Muscle of arm (tissue), 1 donor: ENCODE measurements at regions not wholly inside any gene's neighbourhood (a gene's known extent, or its start where the extent isn't known, plus 50 kb on each side); places are given as distances from the start of the nearest gene placed in this dataset.
"Not testable (repeated sequence)": the region's sequence is repeated elsewhere in the genome, so short reads cannot be mapped to it uniquely, and the experiment has no call there.

Source experiments
- DNase-seq: peaks from one replicate; pipeline ENCODE4 v3.0.0-alpha.2; 2013

- no peak for DNase-seq
Observed at GRCh38 chr12:92425165-92425564, 277.6 kb upstream of the PLEKHG7 start.

DNA sequence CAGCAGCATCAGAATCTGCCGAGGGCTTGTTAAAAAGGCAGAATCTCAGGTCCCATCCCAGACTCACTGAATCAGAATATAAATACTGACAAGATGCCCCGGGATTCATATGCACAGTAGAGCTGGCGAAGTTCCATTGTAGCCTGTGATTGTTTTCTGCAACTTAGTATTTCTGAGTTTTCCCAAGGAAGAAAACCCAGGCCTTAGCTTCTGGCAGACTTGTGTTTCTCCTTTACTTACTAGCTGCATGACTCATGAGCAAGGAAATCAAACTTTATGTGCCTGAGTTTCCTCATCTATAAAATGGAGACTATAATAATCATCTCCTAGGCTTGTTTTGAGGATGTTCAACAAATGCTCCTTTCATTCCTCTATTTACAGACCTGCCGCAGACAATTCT, 278.5 kb upstream of the PLEKHG7 start:
- no peak for DNase-seq

GRCh38 chr12:92421701-92422100, 276.1 kb upstream of the BTG1 start:
- no peak for DNase-seq

GRCh38 chr12:92421042-92421441, 275.4 kb upstream of the BTG1 start:
- no peak for DNase-seq

GRCh38 chr12:92419201-92419600, 273.6 kb upstream of the BTG1 start:
- DNase-seq, result no peak

GRCh38 chr12:92418381-92418780, 272.7 kb upstream of the BTG1 start:
- DNase-seq, result no peak

DNA sequence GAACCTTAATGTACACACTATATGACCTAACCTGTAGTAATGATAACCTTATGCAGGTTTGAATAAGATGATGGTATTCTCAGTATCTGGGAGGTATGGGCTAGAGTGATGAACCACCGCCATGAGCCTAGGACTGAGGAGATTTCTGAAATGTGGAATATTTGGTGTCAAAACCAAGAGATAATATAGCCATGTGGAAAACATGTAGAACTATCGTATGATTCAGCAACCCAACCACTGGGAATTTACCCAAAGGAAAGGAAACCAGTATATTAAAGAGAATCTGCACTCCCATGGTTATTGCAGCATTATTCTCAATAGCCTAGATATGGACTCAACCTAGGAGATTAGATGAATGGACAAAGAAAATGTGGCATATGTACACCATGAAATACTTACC, 271.7 kb upstream of the BTG1 start:
- DNase-seq, result no peak

DNA sequence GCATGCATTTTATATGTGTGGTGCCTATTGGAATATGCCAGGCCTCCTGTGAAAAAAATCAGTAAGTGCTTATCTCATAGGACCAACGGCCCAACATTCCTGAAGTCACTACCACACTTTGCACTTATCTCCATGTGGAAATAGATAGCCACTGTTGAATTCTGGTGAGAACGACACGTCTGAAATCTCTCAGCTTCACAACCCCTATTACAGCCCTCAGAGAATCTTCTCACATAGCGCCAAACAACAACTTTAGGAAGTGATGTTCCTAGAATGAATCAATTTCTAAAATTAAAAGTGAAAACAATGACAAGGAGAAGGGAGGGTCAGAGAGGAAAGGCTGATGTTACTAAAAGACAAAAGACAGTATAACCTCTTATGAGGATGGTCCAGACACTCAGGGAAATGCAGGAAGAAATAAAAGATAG, 270.8 kb upstream of the BTG1 start:
- no peak for DNase-seq

GRCh38 chr12:92414170-92415070, 268.8 kb upstream of the BTG1 start:
- DNase-seq, result no peak

GRCh38 chr12:92413286-92413685, 267.6 kb upstream of the BTG1 start:
- no peak for DNase-seq

- DNase-seq, result peak; percentile 58
Observed at GRCh38 chr12:92412856-92413255, 267.2 kb upstream of the BTG1 start.

- DNase-seq, result no peak
Observed at GRCh38 chr12:92411687-92412086, 266.0 kb upstream of the BTG1 start.

DNA sequence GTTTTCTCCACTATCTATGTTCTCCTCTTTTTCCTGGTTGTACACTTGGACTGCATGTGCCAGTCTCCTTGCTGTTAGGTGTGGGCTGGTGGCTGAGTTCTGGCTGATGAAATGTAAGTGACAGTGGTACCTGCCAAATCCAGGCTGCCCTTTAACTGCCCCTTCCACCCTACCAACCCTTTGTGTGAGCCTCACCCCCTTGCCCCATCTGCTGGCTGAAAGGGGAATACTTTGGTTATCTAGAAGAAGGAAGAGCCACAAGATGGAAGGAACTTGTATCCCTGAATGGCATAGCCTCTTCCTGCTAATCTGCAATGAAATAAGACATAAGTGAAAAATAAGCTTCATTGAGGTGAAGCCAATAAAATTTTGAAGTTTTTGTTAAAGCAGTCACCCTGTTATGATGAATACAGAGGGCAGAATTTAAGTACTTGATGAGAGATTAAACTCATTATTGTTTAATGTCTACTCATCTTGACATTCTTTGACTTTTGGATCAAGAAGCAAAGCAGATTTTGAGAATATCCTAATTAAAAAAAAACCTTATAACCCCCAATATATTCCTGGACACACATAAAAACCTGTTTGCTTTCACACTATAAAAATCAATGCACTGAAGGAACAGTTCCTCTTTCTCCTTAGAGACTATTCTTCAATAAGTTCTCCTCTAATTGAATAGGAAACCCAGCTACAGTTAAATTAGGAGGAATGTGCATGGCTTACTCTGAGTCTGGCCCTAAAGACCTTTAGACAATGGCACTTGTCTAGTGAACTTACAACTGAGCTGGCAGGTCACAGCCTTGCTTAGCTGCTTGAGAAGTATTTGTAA, 262.6 kb upstream of the BTG1 start:
- no peak for DNase-seq

DNA sequence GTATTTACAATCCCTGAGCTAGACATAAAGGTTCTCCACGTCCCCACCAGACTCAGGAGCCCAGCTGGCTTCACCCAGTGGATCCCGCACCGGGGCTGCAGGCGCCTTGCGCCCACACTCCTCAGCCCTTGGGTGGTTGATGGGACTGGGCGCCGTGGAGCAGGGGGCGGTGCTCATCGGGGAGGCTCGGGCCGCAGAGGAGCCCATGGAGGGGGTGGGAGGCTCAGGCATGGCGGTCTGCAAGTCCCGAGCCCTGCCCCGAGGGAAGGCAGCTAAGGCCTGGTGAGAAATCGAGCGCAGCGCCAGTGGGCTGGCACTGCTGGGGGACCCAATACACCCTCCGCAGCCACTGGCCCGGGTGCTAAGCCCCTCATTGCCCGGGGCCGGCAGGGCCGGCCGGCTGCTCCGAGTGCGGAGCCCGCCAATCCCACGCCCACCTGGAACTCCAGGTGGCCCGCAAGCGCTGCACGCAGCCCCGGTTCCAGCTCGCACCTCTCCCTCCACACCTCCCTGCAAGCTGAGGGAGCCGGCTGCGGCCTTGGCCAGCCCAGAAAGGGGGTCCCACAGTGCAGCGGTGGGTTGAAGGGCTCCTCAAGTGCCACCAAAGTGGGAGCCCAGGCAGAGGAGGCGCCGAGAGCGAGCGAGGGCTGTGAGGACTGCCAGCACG, 260.9 kb upstream of the BTG1 start:
- not testable (repeated sequence) for DNase-seq

DNA sequence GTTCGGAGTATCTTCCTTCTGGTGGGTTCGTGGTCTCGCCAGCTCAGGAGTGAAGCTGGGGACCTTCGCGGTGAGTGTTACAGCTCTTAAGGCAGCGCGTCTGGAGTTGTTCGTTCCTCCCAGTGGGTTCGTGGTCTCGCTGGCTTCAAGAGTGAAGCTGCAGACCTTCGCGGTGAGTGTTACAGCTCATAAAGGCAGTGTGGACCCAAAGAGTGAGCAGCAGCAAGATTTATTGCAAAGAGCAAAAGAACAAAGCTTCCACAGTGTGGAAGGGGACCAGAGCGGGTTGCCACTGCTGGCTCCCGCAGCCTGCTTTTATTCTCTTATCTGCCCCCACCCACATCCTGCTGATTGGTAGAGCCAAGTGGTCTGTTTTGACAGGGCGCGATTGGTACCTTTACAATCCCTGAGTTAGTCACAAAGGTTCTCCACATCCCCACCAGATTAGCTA, 260.2 kb upstream of the BTG1 start:
- not testable (repeated sequence) for DNase-seq

GRCh38 chr12:92404921-92405320, 259.3 kb upstream of the BTG1 start:
- DNase-seq, result no peak

- no peak for DNase-seq
Observed at GRCh38 chr12:92404259-92404894, 258.7 kb upstream of the BTG1 start.

DNA sequence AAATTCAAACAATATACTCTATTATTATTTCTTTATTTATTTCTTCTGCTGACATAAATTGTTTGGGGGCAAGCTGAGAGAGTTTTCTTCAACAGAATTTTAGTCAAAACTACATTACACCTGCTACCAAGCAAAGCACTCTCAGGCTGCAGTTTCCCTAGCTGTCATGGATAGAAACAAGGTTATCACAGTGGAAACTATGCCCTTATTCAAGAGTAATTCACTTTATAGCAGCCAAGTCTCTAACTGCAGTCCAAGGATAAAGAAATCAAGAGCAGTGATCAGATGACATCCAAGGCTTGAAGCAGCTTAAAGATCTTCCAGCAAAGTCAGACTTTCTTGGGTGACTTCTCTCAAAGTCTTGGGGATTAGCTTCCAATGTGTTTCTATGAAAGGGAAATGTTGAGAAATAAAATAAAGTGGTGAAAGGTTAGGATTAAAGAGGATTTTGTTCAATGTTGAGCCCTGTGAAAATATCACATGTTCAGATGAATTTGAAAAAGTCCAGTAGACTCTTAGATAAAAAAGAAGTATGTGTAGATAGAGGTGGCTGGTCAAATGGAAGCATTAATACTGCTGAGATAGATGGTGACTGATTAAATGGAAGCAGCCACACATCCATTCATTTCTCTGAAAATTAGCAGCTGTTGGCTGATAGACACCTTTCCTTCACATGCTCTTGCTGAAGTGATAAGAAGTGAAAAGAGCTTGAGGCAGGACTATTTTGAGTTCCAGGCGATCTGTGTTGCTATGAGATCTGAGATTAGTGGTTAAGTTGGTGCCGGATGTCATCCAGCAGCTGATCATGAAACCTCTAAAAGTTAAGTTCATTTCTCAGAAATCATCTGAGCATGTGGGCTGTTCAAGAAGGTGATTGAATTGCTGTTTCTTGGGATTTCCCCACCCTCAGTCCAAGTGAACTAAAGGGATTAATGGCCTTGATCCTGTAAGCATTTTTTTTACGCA, 257.8 kb upstream of the BTG1 start:
- DNase-seq, result no peak

DNA sequence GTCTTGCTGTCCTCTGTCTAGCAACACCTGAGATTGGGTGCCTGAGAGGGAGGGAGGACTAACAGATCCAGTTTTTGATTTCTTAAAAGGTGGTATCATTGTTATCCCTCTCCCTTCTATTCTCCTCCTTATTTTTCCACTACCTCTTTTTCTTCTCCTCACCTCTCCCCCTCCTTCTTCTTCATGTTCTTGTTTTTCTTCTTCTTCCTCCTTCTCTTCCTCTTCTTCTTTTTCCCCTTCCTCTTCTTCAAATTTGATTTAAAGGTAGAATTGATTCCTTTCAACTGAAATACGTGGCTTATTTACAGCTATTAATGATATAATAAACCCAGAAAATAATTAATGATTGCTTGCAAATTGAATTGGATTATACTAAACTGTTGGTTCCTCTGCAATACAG, 256.8 kb upstream of the BTG1 start:
- DNase-seq, result no peak

DNA sequence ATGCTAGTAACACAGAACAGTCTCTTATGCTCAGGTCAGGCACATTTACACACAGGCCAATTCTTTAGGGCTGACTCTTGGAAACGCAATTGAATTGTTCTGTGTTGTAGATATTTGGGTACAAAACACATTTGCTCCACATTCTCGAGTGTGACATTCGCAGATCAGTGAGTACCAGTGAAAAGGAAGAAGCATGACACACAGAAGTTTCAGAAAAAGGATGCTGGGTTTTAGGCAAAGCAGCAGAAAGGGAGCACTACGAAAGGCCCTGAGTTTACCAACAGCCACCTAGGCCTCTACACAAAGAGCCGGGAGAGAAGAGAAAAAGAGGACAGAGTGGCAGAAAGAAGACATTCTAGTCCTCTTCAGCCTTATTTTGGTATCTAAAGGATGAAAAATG, 254.4 kb upstream of the BTG1 start:
- DNase-seq, result no peak
